MM.1S (cell line): ENCODE measurements at regions not wholly inside any gene's neighbourhood (a gene's known extent, or its start where the extent isn't known, plus 50 kb on each side); places are given as distances from the start of the nearest gene placed in this dataset.

ENCODE experiments used
- DNase-seq: peaks from one replicate; pipeline ENCODE4 v3.0.0-alpha.2; 2015
- H2AFZ ChIP-seq: fragments of 300-600 bp; sonication (generic); 2 replicates; pipeline ENCODE4 v1.6.0; 2016; ENCODE audit warnings: antibody characterized with exemption, low read length
- H3F3A ChIP-seq: fragments of 300-600 bp; sonication (generic); 2 replicates; pipeline ENCODE4 v1.6.1; 2016; ENCODE audit warnings: mild to moderate bottlenecking, antibody characterized with exemption, low read length, moderate library complexity, mixed read lengths; ENCODE audit not compliant: insufficient read depth
- H3K27ac ChIP-seq: fragments of 300-600 bp; sonication (generic); 2 replicates; pipeline ENCODE4 v1.5.1; 2016; ENCODE audit warnings: mild to moderate bottlenecking, low read length
- H3K27me3 ChIP-seq: fragments of 300-600 bp; sonication (generic); replicated peaks from 2 replicates; pipeline ENCODE4 v1.6.0; 2016; ENCODE audit warnings: low read length; ENCODE audit not compliant: insufficient read depth
- H3K36me3 ChIP-seq: fragments of 300-600 bp; sonication (generic); replicated peaks from 2 replicates; pipeline ENCODE4 v1.6.1; 2016; ENCODE audit warnings: mild to moderate bottlenecking, low read length, mixed read lengths; ENCODE audit not compliant: insufficient read depth
- H3K4me1 ChIP-seq: fragments of 300-600 bp; sonication (generic); 2 replicates; pipeline ENCODE4 v1.6.1; 2016; ENCODE audit warnings: low read length, mixed read lengths
- H3K4me2 ChIP-seq: fragments of 300-600 bp; sonication (generic); 2 replicates; pipeline ENCODE4 v1.6.0; 2016; ENCODE audit warnings: low read depth, low read length
- H3K4me3 ChIP-seq: fragments of 300-600 bp; sonication (generic); 2 replicates; pipeline ENCODE4 v1.5.1; 2016; ENCODE audit warnings: low read length, mixed read lengths
- H3K79me2 ChIP-seq: fragments of 300-600 bp; sonication (generic); 2 replicates; pipeline ENCODE4 v1.6.1; 2016; ENCODE audit warnings: mixed run types, low read length, mixed read lengths
- H3K9ac ChIP-seq: fragments of 300-600 bp; sonication (generic); 2 replicates; pipeline ENCODE4 v1.6.1; 2016; ENCODE audit warnings: low read length, mixed read lengths
- H3K9me2 ChIP-seq: fragments of 300-600 bp; sonication (generic); replicated peaks from 2 replicates; pipeline ENCODE4 v1.6.1; 2016; ENCODE audit warnings: mild to moderate bottlenecking, low read length, mixed read lengths; ENCODE audit not compliant: insufficient read depth
- H3K9me3 ChIP-seq: fragments of 300-600 bp; sonication (generic); replicated peaks from 2 replicates; pipeline ENCODE4 v1.6.1; 2016; ENCODE audit warnings: mild to moderate bottlenecking, low read length, mixed read lengths; ENCODE audit not compliant: insufficient read depth
- H4K20me1 ChIP-seq: fragments of 300-600 bp; sonication (generic); 2 replicates; pipeline ENCODE4 v1.6.1; 2016; ENCODE audit warnings: mild to moderate bottlenecking, low read length, moderate library complexity, mixed read lengths; ENCODE audit not compliant: insufficient read depth
- CTCF ChIP-seq: fragments of 300-600 bp; sonication (generic); IDR thresholded peaks from 2 replicates; pipeline ENCODE4 v1.5.1; 2016; ENCODE audit warnings: antibody characterized with exemption, low read length, mixed read lengths
- EZH2 ChIP-seq: fragments of 300-600 bp; sonication (generic); optimal IDR thresholded peaks from 2 replicates; pipeline ENCODE3; 2017; ENCODE audit warnings: low read depth, mild to moderate bottlenecking, antibody characterized with exemption, low read length, mixed read lengths
- EZH2phosphoT487 ChIP-seq: fragments of 300-600 bp; sonication (generic); IDR thresholded peaks from 2 replicates; pipeline ENCODE4 v1.6.1; 2018; ENCODE audit warnings: antibody characterized with exemption, low read length

- H3K27ac ChIP-seq = no peak overlapping the region
- no peak overlapping the region for H2AFZ ChIP-seq
These were observed 242.2 kb upstream of the FN1 start for GRCh38 chr2:215678094-215678493.

GRCh38 chr2:215677481-215677880 is 241.6 kb upstream of the FN1 start:
- no peak for TF ChIP-seq CTCF
- no peak for TF ChIP-seq EZH2
- TF ChIP-seq EZH2phosphoT487 = no peak
- Histone ChIP-seq H3K27ac (no peak overlapping the region), H3K36me3 (no peaks in the 10 kb centered on the region), H3F3A (no peaks in the 10 kb centered on the region; the same call in 1 of the 2 replicates), H3K79me2 (no peaks in the 10 kb centered on the region), H3K9me3 (no peaks in the 10 kb centered on the region), H3K9me2 (no peaks in the 10 kb centered on the region), H3K27me3 (no peaks in the 10 kb centered on the region), H3K4me2 (no peak overlapping the region), H4K20me1 (no peaks in the 10 kb centered on the region), H3K4me1 (peaks cover 14% of the 10 kb centered on the region; the same call in 1 of the 2 replicates), H3K4me3 (no peak overlapping the region), H2AFZ (no peak overlapping the region), H3K9ac (no peak overlapping the region)
- DNase-seq = no peak

More at GRCh38 chr2:215678094-215678493, 242.2 kb upstream of the FN1 start:
- Histone ChIP-seq H4K20me1 (no peaks in the 10 kb centered on the region), H3K36me3 (no peaks in the 10 kb centered on the region), H3K4me2 (no peak overlapping the region), H3K27me3 (no peaks in the 10 kb centered on the region), H3K9me2 (no peaks in the 10 kb centered on the region), H3F3A (no peaks in the 10 kb centered on the region; the same call in 1 of the 2 replicates), H3K9me3 (no peaks in the 10 kb centered on the region), H3K9ac (no peak overlapping the region), H3K79me2 (no peaks in the 10 kb centered on the region), H3K4me3 (no peak overlapping the region), H3K4me1 (peaks cover 14% of the 10 kb centered on the region; the same call in 1 of the 2 replicates)
- TF ChIP-seq CTCF (no peak), EZH2 (no peak), EZH2phosphoT487 (no peak)
- no peak for DNase-seq

- H3K36me3 ChIP-seq = no peaks in the 10 kb centered on the region
- H3K4me1 ChIP-seq = no peaks in the 10 kb centered on the region
- H3K9me2 ChIP-seq = no peaks in the 10 kb centered on the region
- no peak overlapping the region for H3K27ac ChIP-seq
- no peaks in the 10 kb centered on the region for H3K79me2 ChIP-seq
- H3K27me3 ChIP-seq = no peaks in the 10 kb centered on the region
- no peaks in the 10 kb centered on the region for H3F3A ChIP-seq
- H4K20me1 ChIP-seq = no peaks in the 10 kb centered on the region
- DNase-seq = no peak
- H3K9me3 ChIP-seq = no peaks in the 10 kb centered on the region
- H3K4me3 ChIP-seq = no peak overlapping the region
- H2AFZ ChIP-seq = no peak overlapping the region
- H3K4me2 ChIP-seq = no peak overlapping the region
- no peak overlapping the region for H3K9ac ChIP-seq
- TF ChIP-seq CTCF = no peak
- no peak for TF ChIP-seq EZH2
- TF ChIP-seq EZH2phosphoT487 = no peak
These were observed 236.5 kb upstream of the FN1 start for GRCh38 chr2:215672406-215672805.
